Cardiac fibroblast (primary cell): ENCODE measurements at regions not wholly inside any gene's neighbourhood (a gene's known extent, or its start where the extent isn't known, plus 50 kb on each side); places are given as distances from the start of the nearest gene placed in this dataset.

ENCODE experiments used
- DNase-seq, 2 donors: peaks; one replicate each; pipeline versions ENCODE4 v3.0.0 to v3.0.0-alpha.2; 2010; ENCODE audit warnings: low read depth in 2 of 2
- H3K4me3 ChIP-seq, 2 donors: replicated peaks in 1 of 2; 1 replicate in 1 of 2; 2 replicates in 1 of 2; pipeline ENCODE4 v1.5.1; 2011; ENCODE audit warnings: low read depth in 2 of 2, low read length in 2 of 2, mild to moderate bottlenecking in 2 of 2, moderate library complexity in 1 of 2
- TF ChIP-seq, protein P1 (sequence below): IDR thresholded peaks from one replicate; pipeline ENCODE4 v1.5.1; 2011; ENCODE audit warnings: low read depth, mild to moderate bottlenecking, low read length, inconsistent platforms

DNA sequence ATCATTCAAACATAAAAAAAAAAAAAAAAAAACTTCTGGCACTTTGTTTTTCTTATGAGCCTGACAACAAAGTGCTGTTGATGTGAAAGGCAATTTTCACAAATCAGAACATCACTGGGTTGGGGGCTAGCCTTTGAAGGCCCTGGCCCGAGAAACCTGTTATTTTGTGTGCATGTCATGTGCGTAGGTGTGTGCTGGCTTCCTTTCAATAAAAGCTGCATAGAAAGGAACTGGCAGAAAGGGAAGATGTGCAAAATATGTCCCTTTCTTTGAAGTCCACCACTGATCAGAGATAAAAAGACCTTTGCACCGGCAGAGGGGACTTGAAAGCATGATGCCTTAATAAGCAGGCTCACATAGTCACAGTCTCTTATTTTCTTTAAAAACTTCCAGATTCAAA lies 170.8 kb upstream of the RASGEF1B start:
- no peak overlapping the region for H3K4me3 ChIP-seq
- no peak for DNase-seq
- TF ChIP-seq, protein P1, sequence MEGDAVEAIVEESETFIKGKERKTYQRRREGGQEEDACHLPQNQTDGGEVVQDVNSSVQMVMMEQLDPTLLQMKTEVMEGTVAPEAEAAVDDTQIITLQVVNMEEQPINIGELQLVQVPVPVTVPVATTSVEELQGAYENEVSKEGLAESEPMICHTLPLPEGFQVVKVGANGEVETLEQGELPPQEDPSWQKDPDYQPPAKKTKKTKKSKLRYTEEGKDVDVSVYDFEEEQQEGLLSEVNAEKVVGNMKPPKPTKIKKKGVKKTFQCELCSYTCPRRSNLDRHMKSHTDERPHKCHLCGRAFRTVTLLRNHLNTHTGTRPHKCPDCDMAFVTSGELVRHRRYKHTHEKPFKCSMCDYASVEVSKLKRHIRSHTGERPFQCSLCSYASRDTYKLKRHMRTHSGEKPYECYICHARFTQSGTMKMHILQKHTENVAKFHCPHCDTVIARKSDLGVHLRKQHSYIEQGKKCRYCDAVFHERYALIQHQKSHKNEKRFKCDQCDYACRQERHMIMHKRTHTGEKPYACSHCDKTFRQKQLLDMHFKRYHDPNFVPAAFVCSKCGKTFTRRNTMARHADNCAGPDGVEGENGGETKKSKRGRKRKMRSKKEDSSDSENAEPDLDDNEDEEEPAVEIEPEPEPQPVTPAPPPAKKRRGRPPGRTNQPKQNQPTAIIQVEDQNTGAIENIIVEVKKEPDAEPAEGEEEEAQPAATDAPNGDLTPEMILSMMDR = no peak

DNA sequence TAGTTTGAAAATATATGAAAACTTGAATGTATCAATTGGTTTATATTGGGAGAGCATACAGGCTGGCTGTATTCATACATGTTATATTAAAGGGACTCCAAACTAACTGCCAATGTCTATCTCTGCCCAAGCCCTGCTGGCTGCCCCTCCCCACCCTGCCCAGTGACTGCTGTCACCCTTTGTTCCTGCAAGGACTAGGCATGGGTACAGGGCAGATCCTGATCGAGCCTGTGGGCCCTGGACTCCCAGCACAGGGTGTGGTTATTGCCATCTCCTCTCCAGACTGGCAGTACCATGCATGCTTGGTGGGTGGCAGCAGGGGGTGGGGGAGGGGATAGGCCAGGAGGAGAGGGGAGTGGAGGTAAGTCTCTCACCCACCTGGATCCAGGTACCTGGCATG lies 167.5 kb upstream of the RASGEF1B start:
- TF ChIP-seq, protein P1 = no peak
- DNase-seq = no peak
- H3K4me3 ChIP-seq = no peak overlapping the region

DNA sequence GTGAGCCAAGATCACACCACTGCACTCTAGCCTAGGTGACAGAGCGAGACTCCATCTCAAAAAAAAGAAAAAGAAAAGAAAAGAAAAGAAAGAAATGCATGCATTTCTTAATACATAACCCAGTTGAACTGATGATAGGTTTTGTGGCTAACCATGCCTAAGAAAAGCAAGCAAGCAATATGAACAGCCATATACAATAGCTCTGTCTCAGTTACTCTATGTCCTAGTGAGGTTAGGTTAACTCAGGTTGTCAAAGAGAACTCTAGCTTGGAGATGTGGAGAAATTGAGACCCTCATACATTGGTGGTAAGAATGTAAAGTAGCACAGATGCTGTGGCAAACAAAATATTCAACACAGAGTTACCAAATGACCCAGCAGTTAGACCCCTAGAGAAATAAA lies 167.0 kb upstream of the RASGEF1B start:
- DNase-seq = no peak
- no peak overlapping the region for H3K4me3 ChIP-seq
- TF ChIP-seq, protein P1 = no peak

DNA sequence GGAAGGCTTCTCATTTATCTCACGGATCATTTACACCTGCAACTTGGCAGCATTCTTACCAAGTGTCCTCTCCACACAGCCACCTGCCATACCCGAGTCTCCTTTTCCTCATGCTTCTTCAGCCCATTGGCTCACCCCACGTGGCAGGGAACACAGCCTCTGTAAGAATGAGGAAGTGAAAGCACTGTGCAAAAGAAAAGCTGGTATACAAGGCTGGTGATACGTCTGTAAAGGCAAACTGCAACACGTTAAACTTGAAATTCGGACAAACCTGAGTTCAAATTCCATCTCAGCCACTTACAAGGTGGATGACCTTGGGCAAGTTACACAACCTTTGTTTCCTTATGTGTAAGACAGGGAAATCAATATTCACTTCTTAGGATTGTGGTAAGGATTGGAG lies 164.0 kb upstream of the RASGEF1B start:
- no peak overlapping the region for H3K4me3 ChIP-seq
- TF ChIP-seq, protein P1 = no peak
- no peak for DNase-seq

DNA sequence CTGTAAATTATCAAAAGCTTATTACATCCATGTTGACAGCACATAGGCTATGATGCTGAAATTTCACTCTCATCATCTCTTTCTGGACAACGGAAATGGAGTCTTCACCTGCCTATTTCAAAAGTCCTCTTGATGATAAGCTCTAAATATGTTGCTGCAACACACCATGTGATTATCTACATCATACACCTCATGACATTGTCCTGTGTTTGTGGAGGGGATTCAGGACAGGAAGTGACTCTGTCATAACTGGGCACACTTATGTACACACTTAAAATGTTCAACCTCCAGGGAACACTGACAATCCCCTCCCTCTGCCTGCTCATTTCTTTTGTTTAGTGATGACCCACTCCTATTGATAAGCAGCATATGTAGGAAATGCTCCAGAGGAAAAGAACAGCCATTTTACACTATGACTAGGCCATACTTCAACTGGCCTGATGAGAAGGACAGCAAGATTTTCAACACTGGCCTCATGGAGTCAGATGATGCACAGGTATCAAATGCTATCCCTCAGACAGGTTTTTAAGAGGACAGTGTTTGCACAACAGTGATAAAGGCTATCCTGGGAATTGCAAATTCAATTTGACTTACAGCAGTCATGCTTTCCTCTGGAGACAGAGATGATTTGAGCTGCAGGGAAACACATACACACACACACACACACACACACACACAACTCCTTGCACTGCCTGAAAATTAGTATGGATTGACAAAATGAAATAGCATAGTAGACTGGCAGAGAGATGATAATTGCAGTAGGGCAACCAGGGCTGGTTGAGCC lies 163.3 kb upstream of the RASGEF1B start:
- no peak overlapping the region for H3K4me3 ChIP-seq
- no peak for DNase-seq
- TF ChIP-seq, protein P1 = no peak

DNA sequence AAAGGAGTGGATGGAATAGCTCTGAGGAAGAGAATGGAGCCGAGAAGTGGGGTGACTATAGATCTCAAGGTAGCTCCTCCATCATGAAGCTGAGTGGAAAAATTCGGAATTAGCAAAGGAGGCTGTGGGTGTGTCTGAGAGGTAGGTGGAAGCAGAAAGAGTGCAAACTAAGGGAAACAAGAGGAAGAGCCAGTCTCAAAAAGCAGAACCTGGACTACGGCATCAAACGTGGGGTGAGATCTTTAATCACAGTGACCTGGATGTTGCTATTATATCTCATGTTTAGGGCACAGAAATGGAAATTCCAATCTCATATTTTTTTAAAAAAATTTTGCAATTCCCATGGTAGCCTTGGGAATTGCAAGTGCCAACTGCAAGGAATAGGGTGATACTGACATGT lies 162.5 kb upstream of the RASGEF1B start:
- no peak for DNase-seq
- TF ChIP-seq, protein P1 = no peak

More for the DNA sequence above, 162.5 kb upstream of the RASGEF1B start:
- no peak overlapping the region for H3K4me3 ChIP-seq
